ENCODE measurements at regions not wholly inside any gene's neighbourhood (a gene's known extent, or its start where the extent isn't known, plus 50 kb on each side); places are given as distances from the start of the nearest gene placed in this dataset.

- DNase-seq: no peak
Measured at GRCh38 chr4:115883231-115883630, 769.8 kb upstream of the NDST4 start.

- DNase-seq: no peak
Measured at GRCh38 chr4:115873048-115873447, 759.6 kb upstream of the NDST4 start.

- DNase-seq: no peak
Measured at GRCh38 chr4:115871596-115871995, 758.2 kb upstream of the NDST4 start.

- no peak for DNase-seq
Measured at GRCh38 chr4:115866364-115866896, 753.0 kb upstream of the NDST4 start.

GRCh38 chr4:115865736-115866135 is 752.3 kb upstream of the NDST4 start:
- no peak for DNase-seq

- no peak for DNase-seq
Measured at GRCh38 chr4:115852767-115853091, 739.3 kb upstream of the NDST4 start.

- peak; percentile 83 for DNase-seq
Measured at GRCh38 chr4:115851918-115852766, 738.7 kb upstream of the NDST4 start.

- no peak for DNase-seq
Measured at GRCh38 chr4:115850799-115851509, 737.5 kb upstream of the NDST4 start.

GRCh38 chr4:115844180-115844579 is 730.8 kb upstream of the NDST4 start:
- no peak for DNase-seq

GRCh38 chr4:115841871-115842270 is 728.5 kb upstream of the NDST4 start:
- DNase-seq: no peak

- peak; percentile 1 for DNase-seq
Measured at GRCh38 chr4:115834441-115834840, 721.0 kb upstream of the NDST4 start.

GRCh38 chr4:115824630-115825029 is 711.2 kb upstream of the NDST4 start:
- DNase-seq: no peak

- no peak for DNase-seq
Measured at GRCh38 chr4:115803825-115804224, 690.4 kb upstream of the NDST4 start.

- DNase-seq: no peak
Measured at GRCh38 chr4:115790812-115791211, 677.4 kb upstream of the NDST4 start.

- peak; percentile 89 for DNase-seq
Measured at GRCh38 chr4:115781528-115782146, 668.2 kb upstream of the NDST4 start.

- no peak for DNase-seq
Measured at GRCh38 chr4:115780835-115781234, 667.4 kb upstream of the NDST4 start.

GRCh38 chr4:115780268-115780667 is 666.8 kb upstream of the NDST4 start:
- DNase-seq: no peak

- DNase-seq: no peak
Measured at GRCh38 chr4:115770046-115770543, 656.7 kb upstream of the NDST4 start.

- no peak for DNase-seq
Measured at GRCh38 chr4:115769396-115769795, 656.0 kb upstream of the NDST4 start.

GRCh38 chr4:115763051-115763450 is 649.6 kb upstream of the NDST4 start:
- DNase-seq: no peak

GRCh38 chr4:115759231-115759630 is 645.8 kb upstream of the NDST4 start:
- no peak for DNase-seq

GRCh38 chr4:115749404-115749803 is 636.0 kb upstream of the NDST4 start:
- DNase-seq: no peak

GRCh38 chr4:115740806-115741205 is 627.4 kb upstream of the NDST4 start:
- no peak for DNase-seq
